GM23338 (cell line): ENCODE measurements at regions not wholly inside any gene's neighbourhood (a gene's known extent, or its start where the extent isn't known, plus 50 kb on each side); places are given as distances from the start of the nearest gene placed in this dataset.

Experiments used
- ATAC-seq: fragments of 200-7000 bp; cut with Tn5 transposase; 3 replicates; pipeline ENCODE4 v1.9.1; 2020
- DNase-seq: peaks from one replicate; pipeline ENCODE4 v3.0.0-alpha.2; 2015; ENCODE audit warnings: low spot score
- H2AFZ ChIP-seq: fragments of 200-600 bp; sonication (generic); 2 replicates; pipeline ENCODE4 v1.8.0; 2016; ENCODE audit warnings: antibody characterized with exemption, mild to moderate bottlenecking, moderate library complexity
- H3F3A ChIP-seq: fragments of 200-600 bp; sonication (generic); replicated peaks from 2 replicates; pipeline ENCODE4 v1.8.0; 2017; ENCODE audit warnings: antibody characterized with exemption, mixed run types, low read depth
- H3K27ac ChIP-seq: fragments of 200-600 bp; sonication (generic); 2 replicates; pipeline ENCODE4 v1.6.1; 2016; ENCODE audit warnings: low read depth
- H3K27me3 ChIP-seq: fragments of 200-600 bp; sonication (generic); 2 replicates; pipeline ENCODE4 v1.8.0; 2016; ENCODE audit warnings: mild to moderate bottlenecking, mixed run types, moderate library complexity; ENCODE audit not compliant: insufficient read depth
- H3K36me3 ChIP-seq: fragments of 200-600 bp; sonication (generic); 2 replicates; pipeline ENCODE4 v1.8.0; 2016; ENCODE audit warnings: mild to moderate bottlenecking; ENCODE audit not compliant: insufficient read depth
- H3K4me1 ChIP-seq: fragments of 200-600 bp; sonication (generic); 2 replicates; pipeline ENCODE4 v1.8.0; 2016; ENCODE audit warnings: mild to moderate bottlenecking, moderate library complexity; ENCODE audit not compliant: insufficient read depth
- H3K4me2 ChIP-seq: fragments of 200-600 bp; sonication (generic); 2 replicates; pipeline ENCODE4 v1.7.1; 2017; ENCODE audit warnings: mixed run types
- H3K4me3 ChIP-seq: fragments of 200-600 bp; sonication (generic); 2 replicates; pipeline ENCODE4 v1.6.1; 2016; ENCODE audit warnings: mixed run types
- H3K79me2 ChIP-seq: fragments of 200-600 bp; sonication (generic); replicated peaks from 2 replicates; pipeline ENCODE4 v1.8.0; 2017; ENCODE audit warnings: mild to moderate bottlenecking; ENCODE audit not compliant: insufficient read depth
- H3K9me2 ChIP-seq: fragments of 200-600 bp; sonication (generic); 2 replicates; pipeline ENCODE4 v1.8.0; 2017; ENCODE audit not compliant: insufficient read depth
- H4K20me1 ChIP-seq: fragments of 200-600 bp; sonication (generic); replicated peaks from 2 replicates; pipeline ENCODE4 v1.8.0; 2017; ENCODE audit warnings: mild to moderate bottlenecking; ENCODE audit not compliant: insufficient read depth
- H3K27ac Mint-ChIP-seq: 2 replicates; pipeline ENCODE4 v1.8.0; 2020; ENCODE audit warnings: inconsistent platforms, mild to moderate bottlenecking, moderate library complexity, mixed read lengths
- H3K27me3 Mint-ChIP-seq: 3 replicates; pipeline ENCODE4 v1.8.0; 2022; ENCODE audit warnings: low read depth, mild to moderate bottlenecking, moderate library complexity, mixed read lengths, inconsistent platforms; ENCODE audit not compliant: insufficient read depth, poor library complexity
- H3K36me3 Mint-ChIP-seq: 3 replicates; pipeline ENCODE4 v1.8.0; 2021; ENCODE audit warnings: low read depth, mild to moderate bottlenecking, inconsistent platforms, moderate library complexity, mixed read lengths
- H3K4me1 Mint-ChIP-seq: 3 replicates; pipeline ENCODE4 v1.8.0; 2020; ENCODE audit warnings: mild to moderate bottlenecking, inconsistent platforms, mixed read lengths
- H3K4me3 Mint-ChIP-seq: 3 replicates; pipeline ENCODE4 v1.8.0; 2021; ENCODE audit warnings: moderate library complexity, mild to moderate bottlenecking, inconsistent platforms, mixed read lengths
- H3K9me3 Mint-ChIP-seq: 3 replicates; pipeline ENCODE4 v1.8.0; 2020; ENCODE audit warnings: moderate library complexity, mild to moderate bottlenecking, inconsistent platforms, mixed read lengths
- ETS1 ChIP-seq: IDR thresholded peaks from 2 replicates; pipeline ENCODE4 v1.6.1; 2016; ENCODE audit warnings: antibody characterized with exemption
- EZH2phosphoT487 ChIP-seq: fragments of 200-600 bp; sonication (generic); IDR thresholded peaks from one replicate; pipeline ENCODE4 v1.8.1; 2018; ENCODE audit warnings: antibody characterized with exemption; ENCODE audit not compliant: unreplicated experiment
- NANOG ChIP-seq: IDR thresholded peaks from 2 replicates; pipeline ENCODE4 v1.6.1; 2016; ENCODE audit warnings: antibody characterized with exemption, borderline replicate concordance
- REST ChIP-seq: IDR thresholded peaks from one replicate; pipeline ENCODE4 v1.6.1; 2018; ENCODE audit warnings: antibody characterized with exemption; ENCODE audit not compliant: unreplicated experiment
- ZNF114 ChIP-seq: fragments of 250-450 bp; sonication (Bioruptor Pico); IDR thresholded peaks from 2 replicates; pipeline ENCODE4 v1.5.0; 2020; ENCODE audit warnings: mild to moderate bottlenecking, moderate library complexity
- ZNF462 ChIP-seq: fragments of 250-450 bp; sonication (Bioruptor Pico); IDR thresholded peaks from 2 replicates; pipeline ENCODE4 v1.5.0; 2020; ENCODE audit warnings: mild to moderate bottlenecking, moderate library complexity

GRCh38 chr3:104447681-104448080 is 919.0 kb upstream of the ALCAM start (continued):
- no peak for TF ChIP-seq ZNF462 (CRISPR knock-in tag)

GRCh38 chr3:104452697-104453096 is 914.0 kb upstream of the ALCAM start:
- Mint-ChIP-seq H3K4me1 (no peaks in the 10 kb centered on the region), H3K36me3 (0 out of 3 replicates have a peak, but pooled peaks cover 3% of the 10 kb centered on the region), H3K27ac (no peak overlapping the region), H3K9me3 (no peaks in the 10 kb centered on the region), H3K27me3 (no peaks in the 10 kb centered on the region), H3K4me3 (no peak overlapping the region)
- no peaks in the 10 kb centered on the region for H4K20me1 ChIP-seq
- DNase-seq (no peak), ATAC-seq (no peak)
- no peak overlapping the region for H2AFZ ChIP-seq
- H3K4me1 ChIP-seq = no peaks in the 10 kb centered on the region
- TF ChIP-seq ETS1 = no peak
- TF ChIP-seq EZH2phosphoT487 = no peak
- no peak for TF ChIP-seq ZNF114
- TF ChIP-seq NANOG = no peak
- TF ChIP-seq REST = no peak
- no peaks in the 10 kb centered on the region for H3F3A ChIP-seq
- no peak overlapping the region for H3K27ac ChIP-seq
- peaks cover 6% of the 10 kb centered on the region; the same call in 1 of the 2 replicates for H3K9me2 ChIP-seq
- no peaks in the 10 kb centered on the region for H3K79me2 ChIP-seq
- H3K4me3 ChIP-seq = no peak overlapping the region
- no peaks in the 10 kb centered on the region for H3K27me3 ChIP-seq
- H3K36me3 ChIP-seq = no peaks in the 10 kb centered on the region
- H3K4me2 ChIP-seq = no peak overlapping the region
